MM.1S (cell line): ENCODE measurements at regions not wholly inside any gene's neighbourhood (a gene's known extent, or its start where the extent isn't known, plus 50 kb on each side); places are given as distances from the start of the nearest gene placed in this dataset.

Source experiments
- DNase-seq: peaks from one replicate; pipeline ENCODE4 v3.0.0-alpha.2; 2015
- H2AFZ ChIP-seq: fragments of 300-600 bp; sonication (generic); 2 replicates; pipeline ENCODE4 v1.6.0; 2016; ENCODE audit warnings: antibody characterized with exemption, low read length
- H3F3A ChIP-seq: fragments of 300-600 bp; sonication (generic); 2 replicates; pipeline ENCODE4 v1.6.1; 2016; ENCODE audit warnings: mild to moderate bottlenecking, antibody characterized with exemption, low read length, moderate library complexity, mixed read lengths; ENCODE audit not compliant: insufficient read depth
- H3K27ac ChIP-seq: fragments of 300-600 bp; sonication (generic); 2 replicates; pipeline ENCODE4 v1.5.1; 2016; ENCODE audit warnings: mild to moderate bottlenecking, low read length
- H3K27me3 ChIP-seq: fragments of 300-600 bp; sonication (generic); replicated peaks from 2 replicates; pipeline ENCODE4 v1.6.0; 2016; ENCODE audit warnings: low read length; ENCODE audit not compliant: insufficient read depth
- H3K36me3 ChIP-seq: fragments of 300-600 bp; sonication (generic); replicated peaks from 2 replicates; pipeline ENCODE4 v1.6.1; 2016; ENCODE audit warnings: mild to moderate bottlenecking, low read length, mixed read lengths; ENCODE audit not compliant: insufficient read depth
- H3K4me1 ChIP-seq: fragments of 300-600 bp; sonication (generic); 2 replicates; pipeline ENCODE4 v1.6.1; 2016; ENCODE audit warnings: low read length, mixed read lengths
- H3K4me2 ChIP-seq: fragments of 300-600 bp; sonication (generic); 2 replicates; pipeline ENCODE4 v1.6.0; 2016; ENCODE audit warnings: low read depth, low read length
- H3K4me3 ChIP-seq: fragments of 300-600 bp; sonication (generic); 2 replicates; pipeline ENCODE4 v1.5.1; 2016; ENCODE audit warnings: low read length, mixed read lengths
- H3K79me2 ChIP-seq: fragments of 300-600 bp; sonication (generic); 2 replicates; pipeline ENCODE4 v1.6.1; 2016; ENCODE audit warnings: mixed run types, low read length, mixed read lengths
- H3K9ac ChIP-seq: fragments of 300-600 bp; sonication (generic); 2 replicates; pipeline ENCODE4 v1.6.1; 2016; ENCODE audit warnings: low read length, mixed read lengths
- H3K9me2 ChIP-seq: fragments of 300-600 bp; sonication (generic); replicated peaks from 2 replicates; pipeline ENCODE4 v1.6.1; 2016; ENCODE audit warnings: mild to moderate bottlenecking, low read length, mixed read lengths; ENCODE audit not compliant: insufficient read depth
- H3K9me3 ChIP-seq: fragments of 300-600 bp; sonication (generic); replicated peaks from 2 replicates; pipeline ENCODE4 v1.6.1; 2016; ENCODE audit warnings: mild to moderate bottlenecking, low read length, mixed read lengths; ENCODE audit not compliant: insufficient read depth
- H4K20me1 ChIP-seq: fragments of 300-600 bp; sonication (generic); 2 replicates; pipeline ENCODE4 v1.6.1; 2016; ENCODE audit warnings: mild to moderate bottlenecking, low read length, moderate library complexity, mixed read lengths; ENCODE audit not compliant: insufficient read depth
- CTCF ChIP-seq: fragments of 300-600 bp; sonication (generic); IDR thresholded peaks from 2 replicates; pipeline ENCODE4 v1.5.1; 2016; ENCODE audit warnings: antibody characterized with exemption, low read length, mixed read lengths
- EZH2 ChIP-seq: fragments of 300-600 bp; sonication (generic); optimal IDR thresholded peaks from 2 replicates; pipeline ENCODE3; 2017; ENCODE audit warnings: low read depth, mild to moderate bottlenecking, antibody characterized with exemption, low read length, mixed read lengths
- EZH2phosphoT487 ChIP-seq: fragments of 300-600 bp; sonication (generic); IDR thresholded peaks from 2 replicates; pipeline ENCODE4 v1.6.1; 2018; ENCODE audit warnings: antibody characterized with exemption, low read length

- no peak overlapping the region for H2AFZ ChIP-seq
- H3K36me3 ChIP-seq = no peaks in the 10 kb centered on the region
- no peak overlapping the region for H3K4me3 ChIP-seq
- no peaks in the 10 kb centered on the region for H3K9me2 ChIP-seq
- H4K20me1 ChIP-seq = no peaks in the 10 kb centered on the region
- H3F3A ChIP-seq = no peaks in the 10 kb centered on the region
- peaks cover 84% of the 10 kb centered on the region for H3K27me3 ChIP-seq
- H3K4me1 ChIP-seq = no peaks in the 10 kb centered on the region
- no peak overlapping the region for H3K27ac ChIP-seq
- H3K79me2 ChIP-seq = no peaks in the 10 kb centered on the region
- no peak overlapping the region for H3K4me2 ChIP-seq
- no peaks in the 10 kb centered on the region for H3K9me3 ChIP-seq
- no peak overlapping the region for H3K9ac ChIP-seq
- no peak for DNase-seq
- TF ChIP-seq EZH2 (no peak), EZH2phosphoT487 (no peak), CTCF (no peak)
These were observed 179.6 kb downstream of the CTTN start for GRCh38 chr11:70577948-70578347.

- Histone ChIP-seq H3K79me2 (no peaks in the 10 kb centered on the region), H3K4me2 (no peak overlapping the region), H3K27ac (no peak overlapping the region), H2AFZ (no peak overlapping the region), H3K4me1 (no peaks in the 10 kb centered on the region), H3K4me3 (no peak overlapping the region), H3K9me3 (no peaks in the 10 kb centered on the region), H3K9me2 (no peaks in the 10 kb centered on the region), H4K20me1 (no peaks in the 10 kb centered on the region), H3F3A (no peaks in the 10 kb centered on the region), H3K27me3 (peaks cover 88% of the 10 kb centered on the region), H3K36me3 (no peaks in the 10 kb centered on the region), H3K9ac (no peak overlapping the region)
- TF ChIP-seq EZH2phosphoT487 (no peak), EZH2 (no peak), CTCF (no peak)
- no peak for DNase-seq
These were observed 180.0 kb downstream of the CTTN start for GRCh38 chr11:70578371-70578770.

GRCh38 chr11:70578831-70579230 lies 180.5 kb downstream of the CTTN start:
- H3K4me3 ChIP-seq = no peak overlapping the region
- H3K4me2 ChIP-seq = no peak overlapping the region
- no peaks in the 10 kb centered on the region for H3K4me1 ChIP-seq
- H3F3A ChIP-seq = no peaks in the 10 kb centered on the region
- H3K9me3 ChIP-seq = no peaks in the 10 kb centered on the region
- H3K27ac ChIP-seq = no peak overlapping the region
- no peaks in the 10 kb centered on the region for H3K9me2 ChIP-seq
- H3K9ac ChIP-seq = no peak overlapping the region
- no peaks in the 10 kb centered on the region for H4K20me1 ChIP-seq
- H3K79me2 ChIP-seq = no peaks in the 10 kb centered on the region
- H3K27me3 ChIP-seq = peaks cover 90% of the 10 kb centered on the region
- no peaks in the 10 kb centered on the region for H3K36me3 ChIP-seq
- TF ChIP-seq EZH2 (no peak), EZH2phosphoT487 (no peak), CTCF (no peak)
- no peak for DNase-seq
- H2AFZ ChIP-seq = no peak overlapping the region
